SU-DHL-6 (cell line): ENCODE measurements at regions not wholly inside any gene's neighbourhood (a gene's known extent, or its start where the extent isn't known, plus 50 kb on each side); places are given as distances from the start of the nearest gene placed in this dataset.

Source experiments
- H2AFZ ChIP-seq: fragments of 200-600 bp; sonication (generic); 2 replicates; pipeline ENCODE4 v1.6.1; 2014; ENCODE audit warnings: low read depth, mild to moderate bottlenecking, moderate library complexity, mixed read lengths, antibody characterized with exemption, low read length; ENCODE audit not compliant: severe bottlenecking
- H3F3A ChIP-seq: fragments of 200-600 bp; shearing (Covaris generic); 2 replicates; pipeline ENCODE4 v1.6.0; 2016; ENCODE audit warnings: antibody characterized with exemption, mild to moderate bottlenecking; ENCODE audit not compliant: insufficient read depth
- H3K27ac ChIP-seq: fragments of 200-600 bp; sonication (generic); 2 replicates; pipeline ENCODE4 v1.5.1; 2016; ENCODE audit warnings: low read depth, mild to moderate bottlenecking, low read length, moderate library complexity, mixed read lengths
- H3K27me3 ChIP-seq: fragments of 200-600 bp; sonication (generic), shearing (Covaris generic); 2 replicates; pipeline ENCODE4 v1.6.0; 2014; ENCODE audit warnings: mild to moderate bottlenecking, low read length
- H3K36me3 ChIP-seq: fragments of 200-600 bp; sonication (generic); 2 replicates; pipeline ENCODE4 v1.6.1; 2014; ENCODE audit warnings: mild to moderate bottlenecking, low read length, mixed read lengths
- H3K4me2 ChIP-seq: fragments of 300-600, 200-600 bp; shearing (Covaris generic), sonication (generic); 2 replicates; pipeline ENCODE4 v1.6.0; 2014; ENCODE audit warnings: low read length, low read depth, mild to moderate bottlenecking; ENCODE audit not compliant: poor library complexity, severe bottlenecking
- H3K4me3 ChIP-seq: fragments of 200-600 bp; sonication (generic); 2 replicates; pipeline ENCODE4 v1.5.1; 2014; ENCODE audit warnings: antibody characterized with exemption, low read length, mild to moderate bottlenecking, mixed read lengths; ENCODE audit not compliant: insufficient read depth, poor library complexity, severe bottlenecking
- H3K79me2 ChIP-seq: fragments of 200-600 bp; sonication (generic); 2 replicates; pipeline ENCODE4 v1.6.1; 2014; ENCODE audit warnings: mild to moderate bottlenecking, low read length, moderate library complexity; ENCODE audit not compliant: insufficient read depth
- H3K9ac ChIP-seq: fragments of 200-600 bp; sonication (generic); 2 replicates; pipeline ENCODE4 v1.7.0; 2014; ENCODE audit warnings: mild to moderate bottlenecking, low read length
- H3K9me2 ChIP-seq: fragments of 200-600 bp; sonication (generic); replicated peaks from 2 replicates; pipeline ENCODE4 v1.6.1; 2014; ENCODE audit warnings: low read length; ENCODE audit not compliant: insufficient read depth
- H3K9me3 ChIP-seq: fragments of 200-600 bp; sonication (generic); 2 replicates; pipeline ENCODE4 v1.6.1; 2014; ENCODE audit warnings: low read length, mixed read lengths; ENCODE audit not compliant: insufficient read depth
- H4K20me1 ChIP-seq: fragments of 200-600 bp; sonication (generic); 2 replicates; pipeline ENCODE4 v1.6.1; 2014; ENCODE audit warnings: low read depth, mild to moderate bottlenecking, antibody characterized with exemption, low read length, moderate library complexity, mixed read lengths
- EZH2phosphoT487 ChIP-seq: fragments of 200-600 bp; sonication (generic), shearing (Covaris generic); conservative IDR thresholded peaks from 2 replicates; pipeline ENCODE4 v1.6.1; 2018; ENCODE audit warnings: mild to moderate bottlenecking, antibody characterized with exemption, low read length, moderate library complexity, mixed read lengths
- TF ChIP-seq, protein P1 (sequence below): fragments of 200-600 bp; sonication (generic); IDR thresholded peaks from one replicate; pipeline ENCODE4 v1.5.1; 2017; ENCODE audit warnings: antibody characterized with exemption, mild to moderate bottlenecking, low read length, moderate library complexity; ENCODE audit not compliant: insufficient read depth, poor library complexity, severe bottlenecking

DNA sequence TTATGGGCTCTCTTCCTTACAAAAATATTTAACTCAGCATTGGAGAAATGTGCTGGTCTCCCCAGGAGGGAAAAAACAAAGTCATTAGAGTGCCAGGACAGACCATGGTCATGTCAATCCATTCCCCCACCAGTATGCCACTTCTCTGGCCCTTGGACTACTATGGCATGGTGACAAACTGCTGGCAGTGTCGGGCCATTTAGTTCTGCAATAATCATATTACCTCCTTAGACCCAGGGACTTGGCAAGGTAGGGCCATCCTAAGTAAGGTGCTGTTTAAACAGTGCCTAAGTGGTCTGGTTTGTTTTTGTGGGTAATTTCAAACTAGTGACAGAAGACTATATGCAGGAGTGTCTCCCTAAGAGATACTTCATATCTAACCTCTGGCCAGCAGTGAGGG, 177.8 kb upstream of the STK32A start:
- TF ChIP-seq EZH2phosphoT487, result no peak
- TF ChIP-seq, protein P1, sequence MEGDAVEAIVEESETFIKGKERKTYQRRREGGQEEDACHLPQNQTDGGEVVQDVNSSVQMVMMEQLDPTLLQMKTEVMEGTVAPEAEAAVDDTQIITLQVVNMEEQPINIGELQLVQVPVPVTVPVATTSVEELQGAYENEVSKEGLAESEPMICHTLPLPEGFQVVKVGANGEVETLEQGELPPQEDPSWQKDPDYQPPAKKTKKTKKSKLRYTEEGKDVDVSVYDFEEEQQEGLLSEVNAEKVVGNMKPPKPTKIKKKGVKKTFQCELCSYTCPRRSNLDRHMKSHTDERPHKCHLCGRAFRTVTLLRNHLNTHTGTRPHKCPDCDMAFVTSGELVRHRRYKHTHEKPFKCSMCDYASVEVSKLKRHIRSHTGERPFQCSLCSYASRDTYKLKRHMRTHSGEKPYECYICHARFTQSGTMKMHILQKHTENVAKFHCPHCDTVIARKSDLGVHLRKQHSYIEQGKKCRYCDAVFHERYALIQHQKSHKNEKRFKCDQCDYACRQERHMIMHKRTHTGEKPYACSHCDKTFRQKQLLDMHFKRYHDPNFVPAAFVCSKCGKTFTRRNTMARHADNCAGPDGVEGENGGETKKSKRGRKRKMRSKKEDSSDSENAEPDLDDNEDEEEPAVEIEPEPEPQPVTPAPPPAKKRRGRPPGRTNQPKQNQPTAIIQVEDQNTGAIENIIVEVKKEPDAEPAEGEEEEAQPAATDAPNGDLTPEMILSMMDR, result no peak

DNA sequence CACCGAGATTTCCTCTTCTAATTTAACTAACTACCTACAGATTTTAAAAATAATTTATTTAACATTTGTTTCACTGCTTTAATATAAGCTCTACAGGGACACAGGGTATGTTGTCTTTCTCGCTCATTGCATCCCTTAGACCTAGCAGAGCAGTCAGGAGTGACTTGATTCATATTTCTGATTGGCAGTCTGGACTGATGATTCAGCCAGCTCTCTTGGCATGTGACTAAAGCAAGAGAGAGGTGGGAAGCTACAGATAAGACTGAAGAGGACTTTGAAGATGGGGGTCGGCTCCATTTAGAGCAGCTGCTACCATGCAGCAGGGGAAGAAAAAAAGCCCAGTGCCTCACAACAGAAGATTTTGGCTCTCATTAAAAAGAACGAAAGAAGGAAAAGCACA, 173.4 kb upstream of the STK32A start:
- Histone ChIP-seq H3K9me3 (no peaks in the 10 kb centered on the region), H3K4me2 (no peak overlapping the region), H3F3A (no peaks in the 10 kb centered on the region), H3K4me3 (no peak overlapping the region), H3K9ac (no peak overlapping the region), H3K79me2 (no peaks in the 10 kb centered on the region), H3K27me3 (no peaks in the 10 kb centered on the region), H3K36me3 (no peaks in the 10 kb centered on the region), H2AFZ (no peak overlapping the region), H3K27ac (no peak overlapping the region), H3K9me2 (no peaks in the 10 kb centered on the region), H4K20me1 (no peaks in the 10 kb centered on the region)
- no peak for TF ChIP-seq EZH2phosphoT487
- TF ChIP-seq, protein P1, result no peak

More for the DNA sequence above, 177.8 kb upstream of the STK32A start:
- H4K20me1 ChIP-seq, result no peaks in the 10 kb centered on the region
- no peak overlapping the region for H3K4me3 ChIP-seq
- no peak overlapping the region for H3K9ac ChIP-seq
- no peaks in the 10 kb centered on the region for H3K36me3 ChIP-seq
- no peaks in the 10 kb centered on the region for H3K9me3 ChIP-seq
- H3K4me2 ChIP-seq, result no peak overlapping the region
- no peaks in the 10 kb centered on the region for H3K79me2 ChIP-seq
- H2AFZ ChIP-seq, result no peak overlapping the region
- H3F3A ChIP-seq, result no peaks in the 10 kb centered on the region
- H3K9me2 ChIP-seq, result no peaks in the 10 kb centered on the region
- H3K27me3 ChIP-seq, result no peaks in the 10 kb centered on the region
- H3K27ac ChIP-seq, result no peak overlapping the region

DNA sequence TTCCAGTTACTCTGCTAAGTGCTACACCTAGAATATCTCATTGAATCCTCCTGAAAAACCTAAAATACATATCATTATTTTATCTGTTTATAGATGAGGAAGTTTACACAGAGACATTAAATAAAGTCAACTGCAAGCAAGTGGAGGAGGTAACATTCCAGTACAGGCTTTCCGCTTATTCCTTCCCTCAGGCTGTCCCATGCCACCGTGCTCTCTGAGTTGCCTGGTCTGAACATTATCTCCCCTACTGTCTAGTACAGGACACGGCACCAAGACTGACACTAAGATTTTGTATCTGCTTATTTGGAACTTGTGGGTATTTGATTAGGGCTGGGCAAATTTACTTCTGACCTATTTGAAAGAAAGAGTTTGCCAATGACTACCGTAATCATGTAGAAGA, 172.4 kb upstream of the STK32A start:
- H3K9me3 ChIP-seq, result no peaks in the 10 kb centered on the region
- H3K4me3 ChIP-seq, result no peak overlapping the region
- H4K20me1 ChIP-seq, result no peaks in the 10 kb centered on the region
- no peak overlapping the region for H3K27ac ChIP-seq
- no peak overlapping the region for H3K9ac ChIP-seq
- no peak overlapping the region for H2AFZ ChIP-seq
- no peaks in the 10 kb centered on the region for H3K79me2 ChIP-seq
- H3K9me2 ChIP-seq, result no peaks in the 10 kb centered on the region
- TF ChIP-seq, protein P1, result no peak
- TF ChIP-seq EZH2phosphoT487, result no peak
- no peaks in the 10 kb centered on the region for H3K27me3 ChIP-seq
- no peaks in the 10 kb centered on the region for H3K36me3 ChIP-seq
- no peaks in the 10 kb centered on the region for H3F3A ChIP-seq
- H3K4me2 ChIP-seq, result no peak overlapping the region

DNA sequence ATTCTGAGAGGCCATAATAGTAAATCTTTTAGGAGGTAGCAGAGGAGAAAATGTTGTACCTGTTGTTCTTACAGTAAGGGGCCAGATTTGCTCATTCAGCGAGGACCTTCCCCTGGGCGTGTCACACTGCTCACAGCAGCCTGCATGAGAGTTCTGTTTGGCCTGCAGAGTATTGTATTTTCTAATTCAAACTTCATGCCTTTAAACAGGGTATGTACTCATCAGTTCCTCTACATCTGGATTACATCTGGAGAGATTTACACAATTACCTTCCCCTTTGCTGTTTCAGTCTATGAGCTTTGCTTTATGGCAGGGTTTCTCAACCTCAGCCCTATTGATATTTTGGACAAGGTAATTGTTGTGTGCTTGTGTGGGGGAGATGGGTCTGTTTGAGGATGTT, 170.9 kb upstream of the STK32A start:
- H3K27ac ChIP-seq, result no peak overlapping the region
- no peak overlapping the region for H3K4me3 ChIP-seq
- H3K4me2 ChIP-seq, result no peak overlapping the region
- no peaks in the 10 kb centered on the region for H3K9me2 ChIP-seq
- H3K79me2 ChIP-seq, result no peaks in the 10 kb centered on the region
- H3K9me3 ChIP-seq, result no peaks in the 10 kb centered on the region
- no peak overlapping the region for H2AFZ ChIP-seq
- no peak for TF ChIP-seq EZH2phosphoT487
- TF ChIP-seq, protein P1, result no peak
- no peaks in the 10 kb centered on the region for H3K36me3 ChIP-seq
- no peaks in the 10 kb centered on the region for H3K27me3 ChIP-seq
- no peaks in the 10 kb centered on the region for H3F3A ChIP-seq
- H3K9ac ChIP-seq, result no peak overlapping the region
- H4K20me1 ChIP-seq, result no peaks in the 10 kb centered on the region
